ENCODE measurements at regions not wholly inside any gene's neighbourhood (a gene's known extent, or its start where the extent isn't known, plus 50 kb on each side); places are given as distances from the start of the nearest gene placed in this dataset.

- POLR2A ChIA-PET = no interaction called here
- DNase-seq (ENCODE audit: low read depth, low spot score) = no peak
- no peaks in the 10 kb centered on the region for H3K27me3 ChIP-seq (ENCODE audit: control insufficient read depth, insufficient read depth, low read length)
- H3K27ac ChIP-seq (ENCODE audit: low read depth, low read length) = no peak overlapping the region
- no peak for TF ChIP-seq CTCF (IDR thresholded peaks at IDR 0.05; ENCODE audit: low read depth, low read length)
- peaks cover 3% of the 10 kb centered on the region; the same call in 1 of the 2 replicates for H3K9me3 ChIP-seq (ENCODE audit: control insufficient read depth, insufficient read depth, low read length)
- CTCF ChIA-PET = no interaction called here
- H3K4me3 ChIP-seq (ENCODE audit: low read depth, low read length) = no peak overlapping the region
Measured at GRCh38 chrX:27086237-27086636, 376.9 kb downstream of the PPP4R3C start.

- H3K4me3 ChIP-seq (ENCODE audit: low read depth, low read length) = no peak overlapping the region
- no peak overlapping the region for H3K27ac ChIP-seq (ENCODE audit: low read depth, low read length)
- no peaks in the 10 kb centered on the region for H3K27me3 ChIP-seq (ENCODE audit: control insufficient read depth, insufficient read depth, low read length)
- POLR2A ChIA-PET = no interaction called here
- DNase-seq (ENCODE audit: low read depth, low spot score) = no peak
- peaks cover 3% of the 10 kb centered on the region; the same call in 1 of the 2 replicates for H3K9me3 ChIP-seq (ENCODE audit: control insufficient read depth, insufficient read depth, low read length)
- no peak for TF ChIP-seq CTCF (IDR thresholded peaks at IDR 0.05; ENCODE audit: low read depth, low read length)
- CTCF ChIA-PET = no interaction called here
Measured at GRCh38 chrX:27085346-27085745, 377.8 kb downstream of the PPP4R3C start.

- no peak for TF ChIP-seq CTCF (IDR thresholded peaks at IDR 0.05; ENCODE audit: low read depth, low read length)
- Histone ChIP-seq H3K27me3 (ENCODE audit: control insufficient read depth, insufficient read depth, low read length) (no peaks in the 10 kb centered on the region), H3K4me3 (ENCODE audit: low read depth, low read length) (no peak overlapping the region), H3K9me3 (ENCODE audit: control insufficient read depth, insufficient read depth, low read length) (peaks cover 5% of the 10 kb centered on the region; the same call in 1 of the 2 replicates), H3K27ac (ENCODE audit: low read depth, low read length) (no peak overlapping the region)
- CTCF ChIA-PET = no interaction called here
- POLR2A ChIA-PET = no interaction called here
- DNase-seq (ENCODE audit: low read depth, low spot score) = no peak
Measured at GRCh38 chrX:27078371-27078770, 384.8 kb downstream of the PPP4R3C start.

GRCh38 chrX:27057883-27058282, 405.3 kb downstream of the PPP4R3C start:
- DNase-seq (ENCODE audit: low read depth, low spot score) = no peak
- ChIA-PET POLR2A (no interaction called here), CTCF (no interaction called here)
- Histone ChIP-seq H3K27me3 (ENCODE audit: control insufficient read depth, insufficient read depth, low read length) (no peaks in the 10 kb centered on the region), H3K4me3 (ENCODE audit: low read depth, low read length) (no peak overlapping the region), H3K27ac (ENCODE audit: low read depth, low read length) (no peak overlapping the region), H3K9me3 (ENCODE audit: control insufficient read depth, insufficient read depth, low read length) (no peaks in the 10 kb centered on the region)
- no peak for TF ChIP-seq CTCF (IDR thresholded peaks at IDR 0.05; ENCODE audit: low read depth, low read length)

- Histone ChIP-seq H3K4me3 (ENCODE audit: low read depth, low read length) (no peak overlapping the region), H3K27me3 (ENCODE audit: control insufficient read depth, insufficient read depth, low read length) (no peaks in the 10 kb centered on the region), H3K27ac (ENCODE audit: low read depth, low read length) (no peak overlapping the region), H3K9me3 (ENCODE audit: control insufficient read depth, insufficient read depth, low read length) (peaks cover 3% of the 10 kb centered on the region; the same call in 1 of the 2 replicates)
- no peak for TF ChIP-seq CTCF (IDR thresholded peaks at IDR 0.05; ENCODE audit: low read depth, low read length)
- CTCF ChIA-PET = no interaction called here
- no peak for DNase-seq (ENCODE audit: low read depth, low spot score)
- POLR2A ChIA-PET = no interaction called here
Measured at GRCh38 chrX:27039332-27039731, 423.8 kb downstream of the PPP4R3C start.
